HUES48 (cell line): ENCODE measurements at regions not wholly inside any gene's neighbourhood (a gene's known extent, or its start where the extent isn't known, plus 50 kb on each side); places are given as distances from the start of the nearest gene placed in this dataset.

Source experiments
- H3K27ac ChIP-seq: one replicate; pipeline ENCODE4 v1.7.0; 2013; ENCODE audit warnings: low read depth, low read length, inconsistent platforms
- H3K27me3 ChIP-seq: 2 replicates; pipeline ENCODE4 v1.6.1; 2013; ENCODE audit warnings: mild to moderate bottlenecking, low read length; ENCODE audit not compliant: control insufficient read depth, insufficient read depth
- H3K36me3 ChIP-seq: 2 replicates; pipeline ENCODE4 v1.6.1; 2013; ENCODE audit warnings: low read length; ENCODE audit not compliant: control insufficient read depth, insufficient read depth
- H3K4me1 ChIP-seq: 2 replicates; pipeline ENCODE4 v1.6.1; 2013; ENCODE audit warnings: mild to moderate bottlenecking, low read length; ENCODE audit not compliant: control insufficient read depth, insufficient read depth
- H3K4me3 ChIP-seq: 2 replicates; pipeline ENCODE4 v1.5.1; 2013; ENCODE audit warnings: mild to moderate bottlenecking, low read depth, low read length
- H3K9ac ChIP-seq: 2 replicates; pipeline ENCODE4 v1.6.1; 2013; ENCODE audit warnings: mild to moderate bottlenecking, low read depth, low read length, moderate library complexity
- H3K9me3 ChIP-seq: 2 replicates; pipeline ENCODE4 v1.6.1; 2013; ENCODE audit warnings: low read length; ENCODE audit not compliant: control insufficient read depth, insufficient read depth

DNA sequence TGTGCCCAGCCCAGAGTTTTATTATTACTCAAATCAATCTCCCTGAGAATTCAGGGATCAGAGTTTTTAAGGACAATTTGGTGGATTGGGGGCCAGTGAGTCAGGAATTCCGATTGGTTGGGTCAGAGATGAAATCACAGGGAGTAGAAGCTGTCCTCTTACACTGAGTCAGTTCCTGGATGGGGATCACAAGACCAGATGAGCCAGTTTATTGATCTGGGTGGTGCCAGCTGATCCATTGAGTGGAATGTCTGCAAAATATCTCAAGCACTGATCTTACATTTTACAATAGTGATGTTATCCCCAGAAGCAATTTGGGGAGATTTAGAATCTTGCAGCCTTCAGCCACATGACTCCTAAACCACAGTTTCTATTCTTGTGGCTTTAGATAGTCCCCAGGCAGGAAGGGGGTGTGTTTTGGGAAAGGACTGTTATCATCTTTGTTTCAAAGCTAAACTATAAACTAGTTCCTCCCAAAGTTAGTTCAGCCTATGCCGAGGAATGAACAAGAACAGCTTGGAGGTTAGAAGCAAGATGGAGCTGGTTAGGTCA is 89.1 kb upstream of the CNOT2 start:
- Histone ChIP-seq H3K27me3 (no peaks in the 10 kb centered on the region), H3K4me3 (no peak overlapping the region), H3K4me1 (no peaks in the 10 kb centered on the region), H3K9ac (no peak overlapping the region), H3K36me3 (no peaks in the 10 kb centered on the region), H3K27ac (no peak overlapping the region), H3K9me3 (peaks cover 49% of the 10 kb centered on the region)

DNA sequence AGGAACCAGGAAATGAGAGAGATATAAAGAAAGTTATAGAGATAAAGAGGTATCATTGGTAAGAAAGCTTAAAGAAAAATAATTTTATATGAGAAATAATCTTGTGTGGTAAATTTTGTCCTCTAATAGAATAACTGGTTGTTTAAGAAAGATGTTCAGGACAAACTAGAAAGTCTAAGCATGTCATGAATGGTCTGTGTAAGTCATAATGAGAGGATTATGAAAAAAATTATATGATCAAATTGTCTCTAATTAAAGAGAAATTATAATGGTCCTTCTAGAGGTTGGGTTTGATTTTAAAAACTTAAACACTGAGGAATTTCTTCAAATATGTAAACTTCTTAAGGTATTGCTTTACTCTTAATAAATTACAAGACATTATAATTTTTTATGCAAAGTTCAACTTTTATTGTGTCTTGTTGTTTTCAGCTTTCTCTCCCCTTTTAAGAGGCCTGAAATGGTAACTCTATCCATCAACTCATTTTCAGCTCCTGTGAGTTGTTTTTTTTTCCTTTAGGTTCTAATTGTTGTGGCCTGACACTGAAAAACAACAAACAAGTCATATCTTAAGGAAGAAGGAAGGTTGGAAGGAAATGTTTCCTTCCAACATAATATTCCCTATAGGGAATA is 88.2 kb upstream of the CNOT2 start:
- H3K4me3 ChIP-seq, result no peak overlapping the region
- no peak overlapping the region for H3K27ac ChIP-seq
- H3K9me3 ChIP-seq, result peaks cover 50% of the 10 kb centered on the region
- no peaks in the 10 kb centered on the region for H3K4me1 ChIP-seq
- no peaks in the 10 kb centered on the region for H3K27me3 ChIP-seq
- H3K9ac ChIP-seq, result no peak overlapping the region
- no peaks in the 10 kb centered on the region for H3K36me3 ChIP-seq

DNA sequence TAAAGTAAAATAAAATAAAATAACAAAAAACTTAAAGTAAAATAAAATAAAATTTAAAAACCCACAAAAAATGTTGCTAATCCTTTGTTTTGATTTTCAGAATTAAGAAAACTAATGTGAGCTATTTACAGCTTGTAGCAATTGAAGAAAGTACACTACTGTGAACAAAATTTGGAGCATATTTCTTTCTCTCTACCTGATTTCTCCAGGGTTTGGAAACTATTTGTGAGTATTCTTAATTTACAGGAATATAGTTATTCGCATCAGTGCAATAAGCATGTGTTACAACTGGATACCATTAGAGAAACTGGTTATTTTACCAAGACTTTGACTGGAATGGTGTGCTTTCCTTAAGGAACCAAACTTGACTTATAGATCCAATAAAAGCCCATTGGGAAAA is 86.1 kb upstream of the CNOT2 start:
- Histone ChIP-seq H3K27me3 (no peaks in the 10 kb centered on the region), H3K27ac (no peak overlapping the region), H3K9ac (no peak overlapping the region), H3K4me3 (no peak overlapping the region), H3K4me1 (no peaks in the 10 kb centered on the region), H3K9me3 (peaks cover 62% of the 10 kb centered on the region), H3K36me3 (no peaks in the 10 kb centered on the region)

DNA sequence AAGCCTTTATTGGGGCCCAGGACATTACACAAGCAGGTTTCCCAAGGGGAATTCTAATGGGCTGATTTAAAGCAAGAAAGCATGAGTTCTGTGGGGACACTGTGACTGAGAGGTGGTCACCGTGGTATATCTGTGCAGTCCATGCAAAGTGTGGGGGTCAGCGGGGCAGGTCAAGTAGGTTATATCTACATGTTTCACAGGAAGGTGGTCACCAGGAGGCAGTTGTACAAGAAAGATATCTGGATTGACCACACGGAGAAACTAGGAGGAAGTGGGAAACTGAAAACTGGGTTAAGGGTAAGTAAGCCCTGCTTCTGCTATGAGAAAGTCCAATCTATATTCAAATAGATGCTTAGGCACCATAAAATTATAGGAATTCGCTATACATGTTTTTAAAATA is 77.8 kb upstream of the CNOT2 start:
- 0 out of 2 replicates have a peak, but pooled peaks cover 10% of the 10 kb centered on the region for H3K9me3 ChIP-seq
- no peak overlapping the region for H3K4me3 ChIP-seq
- no peaks in the 10 kb centered on the region for H3K36me3 ChIP-seq
- no peaks in the 10 kb centered on the region for H3K27me3 ChIP-seq
- no peak overlapping the region for H3K27ac ChIP-seq
- no peaks in the 10 kb centered on the region for H3K4me1 ChIP-seq
- H3K9ac ChIP-seq, result no peak overlapping the region

DNA sequence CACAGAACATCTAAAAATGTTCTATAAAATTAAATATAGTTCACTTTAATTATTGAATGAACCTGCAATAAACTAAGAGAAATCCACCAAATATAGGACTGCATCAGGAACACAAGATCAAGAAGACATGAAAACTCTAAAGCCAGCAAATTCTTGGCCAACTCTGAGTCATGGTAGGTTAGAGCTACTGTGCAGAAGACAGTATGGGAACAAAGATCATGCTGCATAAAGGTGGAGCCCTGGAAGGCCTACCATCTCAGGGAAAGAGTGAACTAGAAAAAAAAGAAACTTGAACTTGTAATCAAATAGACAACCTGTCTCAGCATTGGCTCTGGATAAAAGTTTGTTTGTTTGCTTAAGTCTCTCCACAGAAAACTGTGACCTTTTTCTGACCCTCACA is 66.9 kb upstream of the CNOT2 start:
- H3K27ac ChIP-seq, result no peak overlapping the region
- 0 out of 2 replicates have a peak, but pooled peaks cover 3% of the 10 kb centered on the region for H3K9me3 ChIP-seq
- no peak overlapping the region for H3K9ac ChIP-seq
- H3K4me1 ChIP-seq, result no peaks in the 10 kb centered on the region
- no peak overlapping the region for H3K4me3 ChIP-seq
- no peaks in the 10 kb centered on the region for H3K36me3 ChIP-seq
- no peaks in the 10 kb centered on the region for H3K27me3 ChIP-seq

DNA sequence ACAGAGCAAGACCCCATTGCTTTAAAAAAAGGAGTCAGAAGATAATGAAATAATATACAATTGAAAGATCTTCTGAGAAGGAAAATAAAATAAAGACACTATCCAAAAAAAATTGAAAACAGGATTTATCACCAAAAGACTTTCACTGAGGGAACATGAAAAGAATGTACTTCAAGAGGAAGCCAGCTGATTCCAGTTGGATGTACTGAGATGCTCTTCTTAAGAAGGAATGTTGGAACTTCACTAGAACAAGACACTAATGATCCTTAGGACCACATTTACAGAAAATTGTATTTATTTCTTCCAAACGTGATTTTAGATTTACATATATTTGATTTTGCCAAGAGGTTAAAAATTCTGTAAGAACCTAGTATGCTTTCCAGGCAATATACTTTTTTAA is 65.6 kb upstream of the CNOT2 start:
- H3K9me3 ChIP-seq, result 0 out of 2 replicates have a peak, but pooled peaks cover 3% of the 10 kb centered on the region
- no peaks in the 10 kb centered on the region for H3K36me3 ChIP-seq
- H3K27me3 ChIP-seq, result no peaks in the 10 kb centered on the region
- H3K4me3 ChIP-seq, result no peak overlapping the region
- H3K9ac ChIP-seq, result no peak overlapping the region
- H3K27ac ChIP-seq, result no peak overlapping the region
- H3K4me1 ChIP-seq, result no peaks in the 10 kb centered on the region

DNA sequence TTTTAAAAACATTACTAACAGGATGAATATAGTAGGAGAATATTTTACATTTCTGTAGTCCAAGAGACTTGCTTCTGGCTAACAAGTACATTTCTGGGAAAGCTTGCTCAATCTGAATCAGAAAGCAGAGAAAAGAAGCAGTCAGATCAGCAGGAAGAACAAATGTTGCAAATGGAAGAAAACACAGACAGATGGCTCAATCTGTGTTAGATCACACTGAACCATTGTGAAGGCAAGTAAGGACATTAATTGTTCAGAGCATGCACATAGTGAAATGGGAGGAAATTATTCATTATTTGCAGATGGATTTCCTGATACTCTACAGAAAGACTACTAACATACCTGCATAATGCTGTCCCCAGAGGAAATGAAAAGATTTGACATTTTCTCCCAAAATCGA is 65.2 kb upstream of the CNOT2 start:
- no peaks in the 10 kb centered on the region for H3K4me1 ChIP-seq
- H3K9ac ChIP-seq, result no peak overlapping the region
- no peak overlapping the region for H3K27ac ChIP-seq

DNA sequence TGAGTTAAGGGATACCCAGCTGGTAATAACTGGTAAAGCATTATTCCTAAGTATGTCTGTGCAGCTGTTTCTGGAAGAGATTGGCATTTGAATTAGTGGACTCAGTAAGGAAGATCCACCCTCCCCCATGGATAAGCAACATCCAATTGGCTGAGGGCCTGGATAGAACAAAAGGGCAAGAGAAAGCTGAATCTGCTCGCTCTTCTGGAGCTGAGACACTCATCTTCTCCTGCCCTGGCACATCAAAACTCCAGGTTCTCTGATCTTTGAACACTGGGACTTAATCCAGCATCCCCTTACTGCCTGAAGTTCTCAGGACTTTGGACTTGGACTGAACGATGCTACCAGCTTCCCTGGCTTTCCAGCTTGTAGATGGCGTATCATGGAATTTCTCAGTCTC is 63.1 kb upstream of the CNOT2 start:
- 0 out of 2 replicates have a peak, but pooled peaks cover 3% of the 10 kb centered on the region for H3K9me3 ChIP-seq
- H3K36me3 ChIP-seq, result no peaks in the 10 kb centered on the region
- H3K27ac ChIP-seq, result no peak overlapping the region
- no peak overlapping the region for H3K9ac ChIP-seq
- no peaks in the 10 kb centered on the region for H3K27me3 ChIP-seq
- no peak overlapping the region for H3K4me3 ChIP-seq
- H3K4me1 ChIP-seq, result no peaks in the 10 kb centered on the region

More for the DNA sequence above, 65.2 kb upstream of the CNOT2 start:
- H3K9me3 ChIP-seq, result 0 out of 2 replicates have a peak, but pooled peaks cover 3% of the 10 kb centered on the region
- no peak overlapping the region for H3K4me3 ChIP-seq
- no peaks in the 10 kb centered on the region for H3K36me3 ChIP-seq
- no peaks in the 10 kb centered on the region for H3K27me3 ChIP-seq

DNA sequence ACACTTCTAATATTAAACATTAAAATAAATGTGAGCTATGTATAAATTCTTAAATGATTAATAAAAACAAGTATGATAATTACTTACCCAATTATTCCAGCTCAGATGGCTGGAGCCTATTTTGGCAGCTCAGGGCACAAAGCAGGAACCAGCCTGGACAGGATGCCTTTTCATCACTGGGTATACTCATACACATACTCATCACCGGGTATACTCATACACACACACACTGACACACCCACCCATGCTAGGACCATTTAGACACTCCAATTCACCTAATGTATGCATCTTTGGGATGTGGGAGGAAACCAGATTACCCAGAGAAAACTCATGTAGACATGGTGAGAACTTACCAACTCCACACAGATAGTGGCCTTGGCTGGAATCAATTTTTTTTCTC is 57.9 kb upstream of the CNOT2 start:
- Histone ChIP-seq H3K9me3 (no peaks in the 10 kb centered on the region), H3K27me3 (no peaks in the 10 kb centered on the region), H3K4me3 (no peak overlapping the region), H3K27ac (no peak overlapping the region), H3K36me3 (no peaks in the 10 kb centered on the region), H3K4me1 (peaks cover 2% of the 10 kb centered on the region; the same call in 1 of the 2 replicates), H3K9ac (no peak overlapping the region)

DNA sequence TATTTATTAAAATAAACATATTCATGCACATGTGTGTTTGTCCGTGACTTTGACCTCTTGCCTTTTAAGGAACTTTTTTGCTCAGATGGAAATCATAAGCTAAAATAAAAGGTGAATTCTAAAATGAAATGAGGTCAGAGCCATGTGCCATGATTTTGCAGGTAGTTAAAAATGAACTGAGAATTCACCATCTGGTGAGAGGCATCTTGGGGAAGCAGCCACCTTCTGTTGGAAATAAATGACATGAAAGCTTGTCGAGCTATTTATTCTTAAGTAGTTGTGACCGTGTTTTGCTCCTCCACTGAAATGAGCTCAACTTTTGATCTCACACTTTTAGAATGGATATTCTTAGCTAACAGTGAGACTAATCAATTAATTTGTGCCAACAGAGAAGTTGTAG is 56.8 kb upstream of the CNOT2 start:
- no peak overlapping the region for H3K9ac ChIP-seq
- no peaks in the 10 kb centered on the region for H3K27me3 ChIP-seq
- H3K9me3 ChIP-seq, result no peaks in the 10 kb centered on the region
- no peaks in the 10 kb centered on the region for H3K36me3 ChIP-seq
- H3K27ac ChIP-seq, result no peak overlapping the region
- peaks cover 9% of the 10 kb centered on the region for H3K4me1 ChIP-seq
- H3K4me3 ChIP-seq, result no peak overlapping the region

DNA sequence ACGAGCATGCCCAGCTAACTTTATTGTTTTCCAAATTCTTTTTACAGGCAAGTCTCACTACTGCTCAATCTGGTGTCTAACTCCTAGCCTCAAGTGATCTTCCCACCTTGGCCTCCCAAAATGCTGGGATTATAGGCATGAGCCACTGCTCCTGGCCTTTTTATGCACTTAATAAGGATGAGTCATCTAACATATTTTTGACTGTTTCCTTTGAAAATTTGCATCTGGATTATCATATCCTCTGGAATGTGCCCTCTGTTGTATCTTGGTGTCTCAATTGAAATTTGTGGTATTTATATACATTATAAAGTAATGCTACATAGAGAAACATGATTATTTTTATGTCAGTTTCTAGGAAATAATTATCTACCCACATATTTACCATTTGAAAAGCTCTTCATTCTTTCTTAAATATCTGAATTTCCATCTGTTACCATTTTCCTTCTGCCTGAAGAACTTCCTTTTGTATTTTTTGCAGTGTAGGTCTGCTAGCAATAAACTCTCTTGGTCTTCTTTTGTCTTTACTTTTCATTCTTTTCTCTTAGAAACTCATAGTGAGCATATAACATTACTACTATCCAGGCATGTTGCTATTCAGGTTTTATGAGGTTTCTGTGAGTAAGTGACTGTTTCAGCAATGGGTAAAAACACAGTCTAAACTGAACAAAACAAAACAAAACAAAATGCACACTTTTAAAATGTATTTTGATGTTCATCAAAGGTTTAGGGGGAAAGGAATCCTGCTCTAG is 52.8 kb upstream of the CNOT2 start:
- no peaks in the 10 kb centered on the region for H3K27me3 ChIP-seq
- no peaks in the 10 kb centered on the region for H3K9me3 ChIP-seq
- H3K4me3 ChIP-seq, result no peak overlapping the region
- H3K4me1 ChIP-seq, result peaks cover 9% of the 10 kb centered on the region
- H3K9ac ChIP-seq, result no peak overlapping the region
- no peak overlapping the region for H3K27ac ChIP-seq
- H3K36me3 ChIP-seq, result no peaks in the 10 kb centered on the region
